Mesenchymal stem cell (in vitro differentiated cells and primary cell): ENCODE measurements at regions not wholly inside any gene's neighbourhood (a gene's known extent, or its start where the extent isn't known, plus 50 kb on each side); places are given as distances from the start of the nearest gene placed in this dataset.
A peak's percentile ranks its signal among the peaks of the same experiment; 100 is the strongest.

ENCODE experiments used
- DNase-seq: peaks from one replicate; pipeline ENCODE4 v3.0.0-alpha.2; 2013
- H2AFZ ChIP-seq: one replicate; pipeline ENCODE4 v1.6.1; 2013; ENCODE audit warnings: low read depth, mild to moderate bottlenecking, control low read depth, inconsistent platforms, low read length, moderate library complexity
- H2AK5ac ChIP-seq: 2 replicates; pipeline ENCODE4 v1.6.1; 2013; ENCODE audit warnings: low read length, moderate library complexity, mild to moderate bottlenecking, inconsistent platforms; ENCODE audit not compliant: severe bottlenecking
- H2BK120ac ChIP-seq: one replicate; pipeline ENCODE4 v1.6.1; 2013; ENCODE audit warnings: low read depth, mild to moderate bottlenecking, inconsistent platforms, low read length, moderate library complexity
- H2BK12ac ChIP-seq, 2 experiments: one replicate each; pipeline ENCODE4 v1.6.1; 2013; ENCODE audit warnings: inconsistent platforms in 2 of 2, low read length in 2 of 2, mild to moderate bottlenecking in 2 of 2, moderate library complexity in 2 of 2, control low read depth in 1 of 2
- H2BK15ac ChIP-seq: one replicate; pipeline ENCODE4 v1.6.1; 2013; ENCODE audit warnings: mild to moderate bottlenecking, low read depth, inconsistent platforms; ENCODE audit not compliant: poor library complexity, severe bottlenecking
- H2BK5ac ChIP-seq: 2 replicates; pipeline ENCODE4 v1.6.1; 2013; ENCODE audit warnings: low read depth, mild to moderate bottlenecking, low read length, control low read depth, inconsistent platforms; ENCODE audit not compliant: poor library complexity, severe bottlenecking
- H3K14ac ChIP-seq, 2 experiments: one replicate each; pipeline ENCODE4 v1.6.1; 2013; ENCODE audit warnings: inconsistent platforms in 2 of 2, low read length in 2 of 2, control low read depth in 1 of 2, mild to moderate bottlenecking in 1 of 2, moderate library complexity in 1 of 2
- H3K18ac ChIP-seq, 2 experiments: one replicate each; pipeline ENCODE4 v1.6.1; 2013; ENCODE audit warnings: inconsistent platforms in 2 of 2, low read length in 2 of 2, control low read depth in 1 of 2, low read depth in 1 of 2, mild to moderate bottlenecking in 1 of 2
- H3K23ac ChIP-seq, 2 experiments: one replicate each; pipeline ENCODE4 v1.6.1; 2013; ENCODE audit warnings: inconsistent platforms in 2 of 2, low read length in 2 of 2, mild to moderate bottlenecking in 2 of 2, moderate library complexity in 2 of 2, control low read depth in 1 of 2
- H3K27ac ChIP-seq: 2 replicates; pipeline ENCODE4 v1.5.1; 2013; ENCODE audit warnings: mild to moderate bottlenecking, moderate library complexity, low read length, control low read depth, inconsistent platforms; ENCODE audit not compliant: poor library complexity, severe bottlenecking
- H3K27me3 ChIP-seq, 2 experiments: 2 replicates each; pipeline versions ENCODE4 v1.6.1 to v1.7.0; 2013; ENCODE audit warnings: low read length in 2 of 2, mild to moderate bottlenecking in 2 of 2, moderate library complexity in 2 of 2, control low read depth in 1 of 2, inconsistent platforms in 1 of 2; ENCODE audit not compliant: control insufficient read depth in 1 of 2, insufficient read depth in 1 of 2
- H3K36me3 ChIP-seq, 2 experiments: 2 replicates each; pipeline versions ENCODE4 v1.6.1 to v1.7.0; 2013; ENCODE audit warnings: low read length in 2 of 2, control low read depth in 1 of 2, inconsistent platforms in 1 of 2, low read depth in 1 of 2, mild to moderate bottlenecking in 1 of 2; ENCODE audit not compliant: insufficient read depth in 2 of 2, control insufficient read depth in 1 of 2
- H3K4ac ChIP-seq, 2 experiments: one replicate each; pipeline ENCODE4 v1.6.1; 2013; ENCODE audit warnings: inconsistent platforms in 2 of 2, low read length in 2 of 2, mild to moderate bottlenecking in 2 of 2, moderate library complexity in 2 of 2, control low read depth in 1 of 2, low read depth in 1 of 2
- H3K4me1 ChIP-seq: 2 replicates; pipeline ENCODE4 v1.6.1; 2013; ENCODE audit warnings: low read depth, low read length, control low read depth; ENCODE audit not compliant: control insufficient read depth, insufficient read depth
- H3K4me2 ChIP-seq: 2 replicates; pipeline ENCODE4 v1.6.1; 2013; ENCODE audit warnings: low read length, mild to moderate bottlenecking, inconsistent platforms; ENCODE audit not compliant: poor library complexity, severe bottlenecking
- H3K4me3 ChIP-seq, 2 experiments: 2 replicates each; pipeline versions ENCODE4 v1.5.1 to v1.7.0; 2013; ENCODE audit warnings: low read length in 2 of 2, mild to moderate bottlenecking in 2 of 2, control low read depth in 1 of 2, low read depth in 1 of 2; ENCODE audit not compliant: insufficient read depth in 1 of 2
- H3K79me1 ChIP-seq: replicated peaks from 2 replicates; pipeline ENCODE4 v1.6.1; 2013; ENCODE audit warnings: mild to moderate bottlenecking, control low read depth, low read length, inconsistent platforms; ENCODE audit not compliant: poor library complexity, severe bottlenecking
- H3K9ac ChIP-seq: 2 replicates; pipeline ENCODE4 v1.7.0; 2013; ENCODE audit warnings: mild to moderate bottlenecking, low read length, moderate library complexity
- H3K9me3 ChIP-seq: 2 replicates; pipeline ENCODE4 v1.7.0; 2013; ENCODE audit warnings: mild to moderate bottlenecking, low read length; ENCODE audit not compliant: control insufficient read depth
- H4K8ac ChIP-seq: one replicate; pipeline ENCODE4 v1.6.1; 2013; ENCODE audit warnings: inconsistent platforms, mild to moderate bottlenecking, low read length, moderate library complexity
- H4K91ac ChIP-seq: one replicate; pipeline ENCODE4 v1.6.1; 2013; ENCODE audit warnings: mild to moderate bottlenecking, low read length, inconsistent platforms
- WGBS: methylation state at CpG from one replicate; pipeline ENCODE4 v1.1.7; 2013; ENCODE audit warnings: mixed read lengths; 5-methylcytosine and 5-hydroxymethylcytosine counted together

- Histone ChIP-seq H3K4me3 (no peak overlapping the region), H3K23ac (no peak overlapping the region)
Observed at GRCh38 chr14:58808828-58809227, 171.1 kb downstream of the DACT1 start.

GRCh38 chr14:58809520-58809919 is 171.8 kb downstream of the DACT1 start:
- DNase-seq, result no peak
- H2BK120ac ChIP-seq, result no peak overlapping the region
- H3K14ac ChIP-seq, result no peak overlapping the region
- peaks cover 0 to 12% of the 10 kb centered on the region in 2 experiments for H3K27me3 ChIP-seq
- no peak overlapping the region for H2BK5ac ChIP-seq
- no peak overlapping the region for H2AK5ac ChIP-seq
- no peak overlapping the region for H3K18ac ChIP-seq
- H3K9ac ChIP-seq, result no peak overlapping the region
- H2BK15ac ChIP-seq, result no peak overlapping the region
- H2AFZ ChIP-seq, result no peak overlapping the region
- no peak overlapping the region for H2BK12ac ChIP-seq
- no peak overlapping the region for H3K27ac ChIP-seq
- H3K79me1 ChIP-seq, result no peaks in the 10 kb centered on the region
- H3K23ac ChIP-seq, result no peak overlapping the region
- H3K4me3 ChIP-seq, result no peak overlapping the region
- no peaks in the 10 kb centered on the region for H3K36me3 ChIP-seq
- no peak overlapping the region for H3K4me2 ChIP-seq
- H3K4me1 ChIP-seq, result peaks cover 1% of the 10 kb centered on the region
- H4K8ac ChIP-seq, result no peak overlapping the region
- no peak overlapping the region for H3K4ac ChIP-seq
- H3K9me3 ChIP-seq, result no peaks in the 10 kb centered on the region
- 100% methylated on average over 1 of the region's 1 CpG for WGBS
- H4K91ac ChIP-seq, result no peak overlapping the region

More at GRCh38 chr14:58808828-58809227, 171.1 kb downstream of the DACT1 start:
- Histone ChIP-seq H3K9ac (no peak overlapping the region), H3K36me3 (no peaks in the 10 kb centered on the region), H3K27me3 (peaks cover 0 to 12% of the 10 kb centered on the region in 2 experiments), H3K4me1 (peaks cover 1% of the 10 kb centered on the region), H3K18ac (no peak overlapping the region), H2BK5ac (no peak overlapping the region), H2AK5ac (no peak overlapping the region), H3K9me3 (no peaks in the 10 kb centered on the region), H2AFZ (no peak overlapping the region), H2BK15ac (no peak overlapping the region), H3K4ac (no peak overlapping the region), H4K8ac (no peak overlapping the region), H3K14ac (no peak overlapping the region), H4K91ac (no peak overlapping the region), H2BK12ac (no peak overlapping the region), H3K79me1 (no peaks in the 10 kb centered on the region), H3K4me2 (no peak overlapping the region), H3K27ac (no peak overlapping the region), H2BK120ac (no peak overlapping the region)
- 12% methylated on average over 4 of the region's 4 CpGs for WGBS
- peak; percentile 78 for DNase-seq

- Histone ChIP-seq H3K9ac (no peak overlapping the region), H2BK120ac (no peak overlapping the region), H3K14ac (no peak overlapping the region), H3K79me1 (no peaks in the 10 kb centered on the region), H4K8ac (no peak overlapping the region), H3K36me3 (no peaks in the 10 kb centered on the region), H4K91ac (no peak overlapping the region), H3K4me2 (no peak overlapping the region), H3K23ac (no peak overlapping the region), H3K4ac (no peak overlapping the region), H2BK15ac (no peak overlapping the region), H3K27me3 (peaks cover 0 to 6% of the 10 kb centered on the region in 2 experiments), H3K9me3 (no peaks in the 10 kb centered on the region), H3K27ac (no peak overlapping the region), H2AK5ac (no peak overlapping the region), H2BK12ac (peak overlapping the region in 1 of 2 experiments; percentile 10), H3K4me1 (peaks cover 7% of the 10 kb centered on the region), H2BK5ac (no peak overlapping the region), H3K18ac (peak overlapping the region in 1 of 2 experiments; percentile 29), H3K4me3 (no peak overlapping the region), H2AFZ (no peak overlapping the region)
- DNase-seq, result no peak
- 69% methylated on average over 2 of the region's 3 CpGs for WGBS
Observed at GRCh38 chr14:58812050-58812910, 174.5 kb downstream of the DACT1 start.

GRCh38 chr14:58813745-58814144 is 176.0 kb downstream of the DACT1 start:
- 69% methylated on average over 2 of the region's 2 CpGs for WGBS
- no peak overlapping the region for H2AFZ ChIP-seq
- no peak overlapping the region for H3K14ac ChIP-seq
- H3K36me3 ChIP-seq, result no peaks in the 10 kb centered on the region
- no peak overlapping the region for H3K18ac ChIP-seq
- H3K4me1 ChIP-seq, result peaks cover 7% of the 10 kb centered on the region
- no peak overlapping the region for H3K4me2 ChIP-seq
- H3K27me3 ChIP-seq, result peaks cover 0 to 6% of the 10 kb centered on the region in 2 experiments
- H4K8ac ChIP-seq, result no peak overlapping the region
- H2BK5ac ChIP-seq, result no peak overlapping the region
- no peak overlapping the region for H3K4ac ChIP-seq
- no peak overlapping the region for H3K9ac ChIP-seq
- H2AK5ac ChIP-seq, result no peak overlapping the region
- no peak overlapping the region for H2BK120ac ChIP-seq
- H2BK12ac ChIP-seq, result no peak overlapping the region
- H3K23ac ChIP-seq, result no peak overlapping the region
- no peak for DNase-seq
- H3K4me3 ChIP-seq, result no peak overlapping the region
- no peaks in the 10 kb centered on the region for H3K9me3 ChIP-seq
- H3K27ac ChIP-seq, result no peak overlapping the region
- no peak overlapping the region for H4K91ac ChIP-seq
- no peak overlapping the region for H2BK15ac ChIP-seq
- no peaks in the 10 kb centered on the region for H3K79me1 ChIP-seq
